ENCODE measurements at regions not wholly inside any gene's neighbourhood (a gene's known extent, or its start where the extent isn't known, plus 50 kb on each side); places are given as distances from the start of the nearest gene placed in this dataset.

GRCh38 chr16:16989368-16989767 lies 481.4 kb downstream of the XYLT1 start:
- in situ Hi-C loops (cut with MboI) = loop anchor here (10.0 kb wide), 1 partner anchor 65 kb away; no protein-coding TSS in a partner anchor
- no peaks in the 10 kb centered on the region for H4K20me1 ChIP-seq (ENCODE audit: insufficient read depth)
- no peaks in the 10 kb centered on the region for H3K9me2 ChIP-seq (ENCODE audit: insufficient read depth)
- DNase-seq = no peak
- no peaks in the 10 kb centered on the region for H3K9me3 ChIP-seq (ENCODE audit: low read depth)
- no peak overlapping the region for H3K9ac ChIP-seq
- H3K27me3 ChIP-seq (replicated peaks; ENCODE audit: insufficient read depth) = no peaks in the 10 kb centered on the region
- H3K27ac ChIP-seq = no peak overlapping the region
- no peaks in the 10 kb centered on the region for H3F3A ChIP-seq (ENCODE audit: insufficient read depth)
- no peaks in the 10 kb centered on the region for H3K79me2 ChIP-seq (ENCODE audit: insufficient read depth)
- no peak overlapping the region for H2AFZ ChIP-seq
- TF ChIP-seq EZH2phosphoT487 (IDR thresholded peaks at IDR 0.05; ENCODE audit: insufficient read depth, low read depth) = no peak
- no peak for TF ChIP-seq EZH2 (IDR thresholded peaks at IDR 0.05; ENCODE audit: insufficient read depth, poor library complexity, severe bottlenecking)
- no peaks in the 10 kb centered on the region for H3K36me3 ChIP-seq (ENCODE audit: low read depth)
- no peak overlapping the region for H3K4me3 ChIP-seq
- H3K4me1 ChIP-seq (ENCODE audit: insufficient read depth) = no peaks in the 10 kb centered on the region
- H3K4me2 ChIP-seq (ENCODE audit: unreplicated experiment) = no peak overlapping the region
- WGBS, 2 experiments (ENCODE audit: low coverage in 1 of 2, low lambda C conversion rate in 2 of 2, missing lambda C conversion rate in 2 of 2) = 0 to 1% methylated on average over 4 of the region's 4 CpGs

- Histone ChIP-seq H3K36me3 (ENCODE audit: low read depth) (no peaks in the 10 kb centered on the region), H3K79me2 (ENCODE audit: insufficient read depth) (no peaks in the 10 kb centered on the region), H3K4me1 (ENCODE audit: insufficient read depth) (no peaks in the 10 kb centered on the region), H3K9me2 (ENCODE audit: insufficient read depth) (no peaks in the 10 kb centered on the region), H3K9me3 (ENCODE audit: low read depth) (no peaks in the 10 kb centered on the region), H3K4me2 (ENCODE audit: unreplicated experiment) (no peak overlapping the region), H2AFZ (no peak overlapping the region), H4K20me1 (ENCODE audit: insufficient read depth) (no peaks in the 10 kb centered on the region), H3F3A (ENCODE audit: insufficient read depth) (no peaks in the 10 kb centered on the region), H3K4me3 (no peak overlapping the region), H3K27ac (no peak overlapping the region), H3K27me3 (replicated peaks; ENCODE audit: insufficient read depth) (no peaks in the 10 kb centered on the region), H3K9ac (no peak overlapping the region)
- WGBS, 2 experiments (ENCODE audit: low coverage in 1 of 2, low lambda C conversion rate in 2 of 2, missing lambda C conversion rate in 2 of 2) = 53 to 59% methylated on average over 4 of the region's 4 CpGs
- no peak for TF ChIP-seq EZH2 (IDR thresholded peaks at IDR 0.05; ENCODE audit: insufficient read depth, poor library complexity, severe bottlenecking)
- TF ChIP-seq EZH2phosphoT487 (IDR thresholded peaks at IDR 0.05; ENCODE audit: insufficient read depth, low read depth) = no peak
- no peak for DNase-seq
- in situ Hi-C loops (cut with MboI) = no loop called here
Observed at GRCh38 chr16:16991711-16992110, 479.0 kb downstream of the XYLT1 start.

- Histone ChIP-seq H3K27me3 (replicated peaks; ENCODE audit: insufficient read depth) (no peaks in the 10 kb centered on the region), H3K9me3 (ENCODE audit: low read depth) (no peaks in the 10 kb centered on the region), H3K79me2 (ENCODE audit: insufficient read depth) (no peaks in the 10 kb centered on the region), H3K4me2 (ENCODE audit: unreplicated experiment) (no peak overlapping the region), H3K4me3 (no peak overlapping the region), H2AFZ (no peak overlapping the region), H3K27ac (no peak overlapping the region), H3F3A (ENCODE audit: insufficient read depth) (no peaks in the 10 kb centered on the region), H4K20me1 (ENCODE audit: insufficient read depth) (no peaks in the 10 kb centered on the region), H3K36me3 (ENCODE audit: low read depth) (no peaks in the 10 kb centered on the region), H3K4me1 (ENCODE audit: insufficient read depth) (no peaks in the 10 kb centered on the region), H3K9me2 (ENCODE audit: insufficient read depth) (no peaks in the 10 kb centered on the region), H3K9ac (no peak overlapping the region)
- in situ Hi-C loops (cut with MboI) = no loop called here
- no peak for TF ChIP-seq EZH2 (IDR thresholded peaks at IDR 0.05; ENCODE audit: insufficient read depth, poor library complexity, severe bottlenecking)
- TF ChIP-seq EZH2phosphoT487 (IDR thresholded peaks at IDR 0.05; ENCODE audit: insufficient read depth, low read depth) = no peak
- DNase-seq = no peak
- 23% methylated on average over 13 of the region's 13 CpGs for WGBS, 2 experiments (ENCODE audit: low coverage in 1 of 2, low lambda C conversion rate in 2 of 2, missing lambda C conversion rate in 2 of 2)
Observed at GRCh38 chr16:16992975-16993765, 477.6 kb downstream of the XYLT1 start.

- Histone ChIP-seq H3K9me2 (ENCODE audit: insufficient read depth) (no peaks in the 10 kb centered on the region), H2AFZ (no peak overlapping the region), H3K79me2 (ENCODE audit: insufficient read depth) (no peaks in the 10 kb centered on the region), H3K4me2 (ENCODE audit: unreplicated experiment) (no peak overlapping the region), H4K20me1 (ENCODE audit: insufficient read depth) (no peaks in the 10 kb centered on the region), H3K27me3 (replicated peaks; ENCODE audit: insufficient read depth) (no peaks in the 10 kb centered on the region), H3K9me3 (ENCODE audit: low read depth) (no peaks in the 10 kb centered on the region), H3K9ac (no peak overlapping the region), H3K36me3 (ENCODE audit: low read depth) (no peaks in the 10 kb centered on the region), H3K27ac (no peak overlapping the region), H3K4me1 (ENCODE audit: insufficient read depth) (no peaks in the 10 kb centered on the region), H3F3A (ENCODE audit: insufficient read depth) (no peaks in the 10 kb centered on the region), H3K4me3 (no peak overlapping the region)
- whole genome bisulfite sequencing, 2 experiments (ENCODE audit: low coverage in 1 of 2, low lambda C conversion rate in 2 of 2, missing lambda C conversion rate in 2 of 2) = 47 to 48% methylated on average over 5 of the region's 5 CpGs
- TF ChIP-seq EZH2phosphoT487 (IDR thresholded peaks at IDR 0.05; ENCODE audit: insufficient read depth, low read depth) (no peak), EZH2 (IDR thresholded peaks at IDR 0.05; ENCODE audit: insufficient read depth, poor library complexity, severe bottlenecking) (no peak)
- no peak for DNase-seq
- in situ Hi-C loops (cut with MboI) = no loop called here
Observed at GRCh38 chr16:16994831-16995230, 475.9 kb downstream of the XYLT1 start.
